GM12892 (cell line): ENCODE measurements at regions not wholly inside any gene's neighbourhood (a gene's known extent, or its start where the extent isn't known, plus 50 kb on each side); places are given as distances from the start of the nearest gene placed in this dataset.

Experiments used
- POLR2A ChIP-seq: IDR thresholded peaks from 2 replicates; pipeline ENCODE4 v1.6.1; 2011; ENCODE audit warnings: low read depth, low read length, control low read depth
- POLR2AphosphoS5 ChIP-seq: IDR thresholded peaks from 2 replicates; pipeline ENCODE4 v1.6.1; 2011; ENCODE audit warnings: low read depth, low read length, control low read depth
- TAF1 ChIP-seq: IDR thresholded peaks from 2 replicates; pipeline ENCODE4 v1.6.1; 2011; ENCODE audit warnings: low read depth, mild to moderate bottlenecking, control low read depth, low read length, borderline replicate concordance

GRCh38 chr6:138685257-138685656 lies 88.3 kb upstream of the CCDC28A start:
- TF ChIP-seq POLR2A (no peak), TAF1 (no peak), POLR2AphosphoS5 (no peak)
